HCT116 (cell line): ENCODE measurements at regions not wholly inside any gene's neighbourhood (a gene's known extent, or its start where the extent isn't known, plus 50 kb on each side); places are given as distances from the start of the nearest gene placed in this dataset.

Experiments
- CEBPB ChIP-seq: IDR thresholded peaks from 2 replicates; pipeline ENCODE4 v1.6.1; 2012; ENCODE audit warnings: low read depth
- CTCF ChIP-seq, 3 experiments: fragments of 200-600 bp in 1 of 3; sonication (generic) in 1 of 3; IDR thresholded peaks in 2 of 3; conservative IDR thresholded peaks in 1 of 3; 2 replicates each; pipeline ENCODE4 v1.5.1; 2012 to 2017; ENCODE audit warnings: low read depth in 2 of 3, low read length in 2 of 3, antibody characterized with exemption in 1 of 3, borderline replicate concordance in 1 of 3, control low read depth in 1 of 3, mild to moderate bottlenecking in 1 of 3, mixed read lengths in 1 of 3, mixed run types in 1 of 3, moderate library complexity in 1 of 3; ENCODE audit not compliant: insufficient read depth in 1 of 3
- EZH2phosphoT487 ChIP-seq: fragments of 200-600 bp; IDR thresholded peaks from 2 replicates; pipeline ENCODE4 v1.6.1; 2018; ENCODE audit warnings: antibody characterized with exemption, borderline replicate concordance
- MAX ChIP-seq: IDR thresholded peaks from 2 replicates; pipeline ENCODE4 v1.6.1; 2012
- POLR2A ChIP-seq: IDR thresholded peaks from 2 replicates; pipeline ENCODE4 v1.7.0; 2011; ENCODE audit warnings: borderline replicate concordance; ENCODE audit not compliant: insufficient read depth, insufficient read length; ENCODE audit errors: extremely low read depth
- POLR2AphosphoS5 ChIP-seq: IDR thresholded peaks from 2 replicates; pipeline ENCODE4 v1.6.1; 2011; ENCODE audit warnings: mild to moderate bottlenecking, low read depth, low read length, moderate library complexity
- REST ChIP-seq: IDR thresholded peaks from 2 replicates; pipeline ENCODE4 v1.6.1; 2012; ENCODE audit warnings: low read depth

- no peak for TF ChIP-seq POLR2A
- TF ChIP-seq CTCF (IDR thresholded peaks at IDR 0.05 in 2 of 3, conservative IDR thresholded peaks at IDR 0.05 in 1 of 3; ENCODE audit: borderline replicate concordance in 1 of 3, insufficient read depth in 1 of 3, low read depth in 2 of 3, low read length in 2 of 3): no peak
- TF ChIP-seq EZH2phosphoT487: no peak
- TF ChIP-seq POLR2AphosphoS5: no peak
- TF ChIP-seq REST: no peak
- TF ChIP-seq MAX: no peak
- TF ChIP-seq CEBPB: no peak
These were observed 908.7 kb upstream of the CDH9 start for GRCh38 chr5:27947088-27947487.
